Hepatocyte (in vitro differentiated cells): ENCODE measurements at regions not wholly inside any gene's neighbourhood (a gene's known extent, or its start where the extent isn't known, plus 50 kb on each side); places are given as distances from the start of the nearest gene placed in this dataset.

Experiments
- DNase-seq: peaks from one replicate; pipeline ENCODE4 v3.0.0-alpha.2; 2016; ENCODE audit warnings: low spot score
- H2AFZ ChIP-seq: fragments of 200-600 bp; sonication (generic); 2 replicates; pipeline ENCODE4 v1.6.0; 2016; ENCODE audit warnings: antibody characterized with exemption, mild to moderate bottlenecking
- H3K27ac ChIP-seq: fragments of 200-600 bp; sonication (generic); 2 replicates; pipeline ENCODE4 v1.5.1; 2016; ENCODE audit warnings: mild to moderate bottlenecking
- H3K27me3 ChIP-seq: fragments of 200-600 bp; sonication (generic); 2 replicates; pipeline ENCODE4 v1.6.1; 2016
- H3K36me3 ChIP-seq: fragments of 200-600 bp; sonication (generic); replicated peaks from 2 replicates; pipeline ENCODE4 v1.5.1; 2016; ENCODE audit warnings: low read depth; ENCODE audit not compliant: insufficient read depth
- H3K4me1 ChIP-seq: fragments of 200-600 bp; sonication (generic); 2 replicates; pipeline ENCODE4 v1.5.1; 2016; ENCODE audit warnings: mild to moderate bottlenecking, moderate library complexity; ENCODE audit not compliant: insufficient read depth
- H3K4me2 ChIP-seq: fragments of 200-600 bp; sonication (generic); 2 replicates; pipeline ENCODE4 v1.6.0; 2016
- H3K4me3 ChIP-seq: fragments of 200-600 bp; sonication (generic); 2 replicates; pipeline ENCODE4 v1.5.1; 2016; ENCODE audit warnings: mild to moderate bottlenecking
- H3K79me2 ChIP-seq: fragments of 200-600 bp; sonication (generic); 2 replicates; pipeline ENCODE4 v1.6.0; 2017; ENCODE audit warnings: mild to moderate bottlenecking
- H3K9me2 ChIP-seq: fragments of 200-600 bp; sonication (generic); replicated peaks from 2 replicates; pipeline ENCODE4 v1.6.0; 2017; ENCODE audit warnings: mild to moderate bottlenecking; ENCODE audit not compliant: insufficient read depth
- H3K9me3 ChIP-seq: fragments of 200-600 bp; sonication (generic); 2 replicates; pipeline ENCODE4 v1.5.1; 2016; ENCODE audit warnings: low read depth, mild to moderate bottlenecking
- H4K20me1 ChIP-seq: fragments of 200-600 bp; sonication (generic); 2 replicates; pipeline ENCODE4 v1.6.0; 2016; ENCODE audit warnings: mild to moderate bottlenecking; ENCODE audit not compliant: insufficient read depth, poor library complexity, severe bottlenecking
- EZH2 ChIP-seq: fragments of 200-600 bp; sonication (generic); IDR thresholded peaks from 2 replicates; pipeline ENCODE4 v1.6.1; 2016; ENCODE audit warnings: antibody characterized with exemption, mild to moderate bottlenecking, borderline replicate concordance
- EZH2phosphoT487 ChIP-seq: fragments of 200-600 bp; sonication (generic); IDR thresholded peaks from one replicate; pipeline ENCODE4 v1.6.1; 2018; ENCODE audit warnings: antibody characterized with exemption, mild to moderate bottlenecking, low read depth, moderate library complexity; ENCODE audit not compliant: unreplicated experiment, severe bottlenecking
- WGBS: methylation state at CpG from one replicate; pipeline ENCODE4 v1.1.6; 2016; ENCODE audit warnings: low lambda C conversion rate; ENCODE audit errors: missing lambda C conversion rate; 5-methylcytosine and 5-hydroxymethylcytosine counted together
- TF ChIP-seq, protein P1 (sequence below): fragments of 200-600 bp; sonication (generic); IDR thresholded peaks from 2 replicates; pipeline ENCODE4 v1.5.1; 2016; ENCODE audit warnings: antibody characterized with exemption, mild to moderate bottlenecking; ENCODE audit not compliant: poor library complexity

DNA sequence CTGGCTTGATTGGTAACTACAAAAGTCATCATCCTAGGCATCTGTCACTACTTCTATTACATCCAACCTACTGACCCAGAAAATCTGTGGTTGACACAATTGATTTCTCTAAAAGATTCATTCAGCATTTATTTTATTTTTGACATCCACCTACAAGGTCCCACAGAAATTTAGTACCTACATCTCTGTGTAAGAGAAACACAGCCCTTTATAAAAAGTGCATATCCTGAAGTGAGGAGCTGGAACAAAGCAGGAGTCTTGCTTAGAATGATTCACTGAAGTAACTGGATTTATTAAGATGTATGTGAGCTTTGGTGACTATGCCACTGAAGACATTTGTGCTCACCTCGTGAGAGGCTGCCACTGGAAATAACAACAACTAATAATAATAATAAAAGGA is 391.0 kb downstream of the GPAT3 start:
- Histone ChIP-seq H3K4me3 (no peak overlapping the region), H3K9me3 (no peaks in the 10 kb centered on the region), H3K4me2 (no peak overlapping the region), H4K20me1 (no peaks in the 10 kb centered on the region), H2AFZ (no peak overlapping the region), H3K27me3 (no peaks in the 10 kb centered on the region), H3K4me1 (no peaks in the 10 kb centered on the region), H3K27ac (no peak overlapping the region), H3K79me2 (no peaks in the 10 kb centered on the region), H3K9me2 (no peaks in the 10 kb centered on the region), H3K36me3 (no peaks in the 10 kb centered on the region)
- WGBS = 52% methylated on average over 1 of the region's 1 CpG
- no peak for DNase-seq
- TF ChIP-seq EZH2phosphoT487 (no peak), EZH2 (no peak)
- TF ChIP-seq, protein P1, sequence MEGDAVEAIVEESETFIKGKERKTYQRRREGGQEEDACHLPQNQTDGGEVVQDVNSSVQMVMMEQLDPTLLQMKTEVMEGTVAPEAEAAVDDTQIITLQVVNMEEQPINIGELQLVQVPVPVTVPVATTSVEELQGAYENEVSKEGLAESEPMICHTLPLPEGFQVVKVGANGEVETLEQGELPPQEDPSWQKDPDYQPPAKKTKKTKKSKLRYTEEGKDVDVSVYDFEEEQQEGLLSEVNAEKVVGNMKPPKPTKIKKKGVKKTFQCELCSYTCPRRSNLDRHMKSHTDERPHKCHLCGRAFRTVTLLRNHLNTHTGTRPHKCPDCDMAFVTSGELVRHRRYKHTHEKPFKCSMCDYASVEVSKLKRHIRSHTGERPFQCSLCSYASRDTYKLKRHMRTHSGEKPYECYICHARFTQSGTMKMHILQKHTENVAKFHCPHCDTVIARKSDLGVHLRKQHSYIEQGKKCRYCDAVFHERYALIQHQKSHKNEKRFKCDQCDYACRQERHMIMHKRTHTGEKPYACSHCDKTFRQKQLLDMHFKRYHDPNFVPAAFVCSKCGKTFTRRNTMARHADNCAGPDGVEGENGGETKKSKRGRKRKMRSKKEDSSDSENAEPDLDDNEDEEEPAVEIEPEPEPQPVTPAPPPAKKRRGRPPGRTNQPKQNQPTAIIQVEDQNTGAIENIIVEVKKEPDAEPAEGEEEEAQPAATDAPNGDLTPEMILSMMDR = no peak

DNA sequence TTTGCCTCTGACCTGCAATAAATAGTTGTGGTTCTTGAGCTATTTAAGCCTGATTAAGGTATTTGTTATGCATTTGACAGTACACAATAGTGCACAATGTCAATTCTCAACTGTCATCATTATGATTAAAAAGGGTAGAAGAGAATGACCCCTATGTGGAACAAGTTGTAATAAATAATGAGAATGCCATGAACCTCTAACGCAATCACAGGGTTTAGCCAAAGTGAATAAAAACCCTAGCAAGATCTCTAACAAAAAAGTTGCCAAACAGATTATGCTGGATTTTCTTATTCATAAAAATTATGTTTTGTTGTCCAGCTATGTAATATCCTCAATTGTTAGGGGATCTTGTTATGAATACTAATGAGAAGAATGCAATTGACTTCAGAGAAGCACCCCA is 387.4 kb downstream of the GPAT3 start:
- Histone ChIP-seq H3K9me2 (no peaks in the 10 kb centered on the region), H2AFZ (no peak overlapping the region), H4K20me1 (no peaks in the 10 kb centered on the region), H3K9me3 (no peaks in the 10 kb centered on the region), H3K79me2 (no peaks in the 10 kb centered on the region), H3K4me3 (no peak overlapping the region), H3K4me1 (no peaks in the 10 kb centered on the region), H3K27ac (no peak overlapping the region), H3K4me2 (no peak overlapping the region), H3K27me3 (no peaks in the 10 kb centered on the region), H3K36me3 (no peaks in the 10 kb centered on the region)
- TF ChIP-seq, protein P1 = no peak
- no peak for TF ChIP-seq EZH2phosphoT487
- no peak for TF ChIP-seq EZH2
- no peak for DNase-seq
- 97% methylated on average over 1 of the region's 1 CpG for WGBS

DNA sequence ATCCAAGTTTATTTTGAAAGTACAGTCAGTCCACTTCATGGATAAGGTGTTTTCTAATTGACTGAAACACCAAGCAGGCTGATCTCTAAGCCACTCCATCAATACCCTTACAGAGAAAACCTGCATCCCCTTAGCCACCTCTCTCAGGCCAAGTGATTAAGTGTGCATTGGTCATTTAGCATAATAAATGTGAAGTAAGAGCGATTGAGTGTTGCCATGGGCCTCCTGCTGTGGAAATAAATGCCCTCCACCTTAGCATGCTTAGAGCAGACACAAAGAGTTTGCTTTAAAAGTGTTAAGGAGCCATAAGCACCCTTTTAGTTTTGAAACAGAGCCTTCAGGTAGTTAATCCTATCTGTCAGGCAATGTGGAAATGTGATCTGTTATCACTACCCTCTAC is 386.5 kb downstream of the GPAT3 start:
- Histone ChIP-seq H3K36me3 (no peaks in the 10 kb centered on the region), H3K79me2 (no peaks in the 10 kb centered on the region), H3K9me2 (no peaks in the 10 kb centered on the region), H3K9me3 (no peaks in the 10 kb centered on the region), H3K4me3 (no peak overlapping the region), H3K27ac (no peak overlapping the region), H4K20me1 (no peaks in the 10 kb centered on the region), H3K4me1 (no peaks in the 10 kb centered on the region), H2AFZ (no peak overlapping the region), H3K27me3 (no peaks in the 10 kb centered on the region), H3K4me2 (no peak overlapping the region)
- WGBS = 14% methylated on average over 1 of the region's 1 CpG
- TF ChIP-seq EZH2phosphoT487 (no peak), EZH2 (no peak)
- no peak for DNase-seq

DNA sequence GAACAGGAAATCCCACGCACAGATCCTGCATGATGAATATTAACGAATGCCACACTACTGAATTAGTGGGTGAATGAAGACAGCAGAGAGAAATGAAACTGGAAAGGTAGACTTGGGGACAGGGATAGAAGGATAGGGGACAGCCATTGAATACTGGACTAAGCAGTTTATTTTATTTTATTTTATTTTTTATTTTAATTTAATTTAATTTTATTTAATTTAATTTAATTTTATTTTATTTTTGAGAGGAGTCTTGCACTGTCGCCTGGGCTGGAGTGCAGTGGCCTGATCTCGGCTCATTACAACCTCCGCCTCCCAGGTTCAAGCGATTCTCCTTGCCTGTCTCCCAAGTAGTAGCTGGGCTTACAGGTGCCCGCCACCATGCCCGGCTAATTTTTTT is 385.2 kb downstream of the GPAT3 start:
- H3K27ac ChIP-seq = no peak overlapping the region
- no peak overlapping the region for H3K4me2 ChIP-seq
- DNase-seq = no peak
- no peaks in the 10 kb centered on the region for H3K27me3 ChIP-seq
- no peak overlapping the region for H2AFZ ChIP-seq
- no peaks in the 10 kb centered on the region for H3K79me2 ChIP-seq
- TF ChIP-seq, protein P1 = no peak
- no peak overlapping the region for H3K4me3 ChIP-seq
- H4K20me1 ChIP-seq = no peaks in the 10 kb centered on the region
- 94% methylated on average over 8 of the region's 8 CpGs for WGBS
- H3K4me1 ChIP-seq = no peaks in the 10 kb centered on the region
- H3K9me2 ChIP-seq = no peaks in the 10 kb centered on the region
- no peaks in the 10 kb centered on the region for H3K36me3 ChIP-seq
- no peaks in the 10 kb centered on the region for H3K9me3 ChIP-seq
